ENCODE measurements at regions not wholly inside any gene's neighbourhood (a gene's known extent, or its start where the extent isn't known, plus 50 kb on each side); places are given as distances from the start of the nearest gene placed in this dataset.

DNA sequence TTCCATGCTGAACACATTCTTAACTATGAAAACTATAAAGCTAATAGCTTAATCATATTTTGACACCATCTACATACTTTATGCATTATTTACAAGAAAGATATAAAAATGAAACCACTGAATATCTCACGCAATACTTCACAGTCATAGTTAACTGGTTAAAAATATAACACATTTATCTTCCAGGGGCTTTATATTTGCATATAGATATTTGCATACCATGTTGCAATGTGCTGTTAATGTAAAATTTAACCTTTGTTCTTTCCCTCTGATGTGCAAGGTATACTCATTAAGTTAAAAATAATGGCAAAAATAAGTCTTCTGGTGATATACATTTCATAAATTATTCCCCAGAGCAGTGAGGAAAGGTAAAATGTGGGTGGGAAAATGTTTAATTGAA lies 76.9 kb upstream of the MGMT start:
- Histone ChIP-seq H3K79me2 (no peaks in the 10 kb centered on the region), H3K27me3 (ENCODE audit: control insufficient read depth, insufficient read depth, low read length) (no peaks in the 10 kb centered on the region), H3K9ac (no peak overlapping the region), H3K36me3 (ENCODE audit: control insufficient read depth, insufficient read depth, low read length) (no peaks in the 10 kb centered on the region), H3K4me1 (no peaks in the 10 kb centered on the region), H3K4me2 (ENCODE audit: low read length) (no peak overlapping the region), H2AFZ (no peak overlapping the region), H3K4me3 (ENCODE audit: low read depth, low read length) (no peak overlapping the region), H3K9me3 (ENCODE audit: control insufficient read depth, low read length) (no peaks in the 10 kb centered on the region), H3K27ac (no peak overlapping the region)
- TF ChIP-seq CTCF (IDR thresholded peaks at IDR 0.05): no peak

DNA sequence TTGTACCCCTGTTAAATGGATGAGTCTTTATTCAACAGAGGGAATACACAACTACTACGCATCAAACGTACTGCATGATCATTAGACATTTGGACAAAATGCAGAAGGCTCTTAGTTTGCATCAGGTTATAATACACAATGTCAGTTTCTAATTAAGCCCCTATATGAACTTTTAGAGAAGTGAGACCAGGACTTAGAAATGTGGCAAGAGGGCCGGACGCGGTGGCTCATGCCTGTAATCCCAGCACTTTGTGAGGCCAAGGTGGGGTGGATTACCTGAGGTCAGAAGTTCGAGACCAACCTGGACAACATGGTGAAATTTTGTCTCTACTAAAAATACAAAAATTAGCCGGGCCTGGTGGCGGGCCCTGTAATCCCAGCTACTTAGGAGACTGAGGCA lies 76.3 kb upstream of the MGMT start:
- no peak overlapping the region for H3K4me2 ChIP-seq (ENCODE audit: low read length)
- no peaks in the 10 kb centered on the region for H3K79me2 ChIP-seq
- no peaks in the 10 kb centered on the region for H3K4me1 ChIP-seq
- H3K9me3 ChIP-seq (ENCODE audit: control insufficient read depth, low read length): no peaks in the 10 kb centered on the region
- no peak overlapping the region for H3K4me3 ChIP-seq (ENCODE audit: low read depth, low read length)
- no peak overlapping the region for H2AFZ ChIP-seq
- no peak overlapping the region for H3K27ac ChIP-seq
- H3K36me3 ChIP-seq (ENCODE audit: control insufficient read depth, insufficient read depth, low read length): no peaks in the 10 kb centered on the region
- H3K9ac ChIP-seq: no peak overlapping the region
- no peak for TF ChIP-seq CTCF (IDR thresholded peaks at IDR 0.05)
- no peaks in the 10 kb centered on the region for H3K27me3 ChIP-seq (ENCODE audit: control insufficient read depth, insufficient read depth, low read length)

GRCh38 chr10:129391464-129391863 lies 75.6 kb upstream of the MGMT start:
- Histone ChIP-seq H2AFZ (no peak overlapping the region), H3K4me1 (no peaks in the 10 kb centered on the region), H3K27ac (no peak overlapping the region), H3K36me3 (ENCODE audit: control insufficient read depth, insufficient read depth, low read length) (no peaks in the 10 kb centered on the region), H3K27me3 (ENCODE audit: control insufficient read depth, insufficient read depth, low read length) (no peaks in the 10 kb centered on the region), H3K9me3 (ENCODE audit: control insufficient read depth, low read length) (no peaks in the 10 kb centered on the region), H3K79me2 (no peaks in the 10 kb centered on the region), H3K9ac (no peak overlapping the region), H3K4me2 (ENCODE audit: low read length) (no peak overlapping the region), H3K4me3 (ENCODE audit: low read depth, low read length) (no peak overlapping the region)
- no peak for TF ChIP-seq CTCF (IDR thresholded peaks at IDR 0.05)

- H3K9ac ChIP-seq: no peak overlapping the region
- no peak overlapping the region for H3K27ac ChIP-seq
- no peak for TF ChIP-seq CTCF (IDR thresholded peaks at IDR 0.05)
- H2AFZ ChIP-seq: no peak overlapping the region
- H3K9me3 ChIP-seq (ENCODE audit: control insufficient read depth, low read length): no peaks in the 10 kb centered on the region
- no peak overlapping the region for H3K4me3 ChIP-seq (ENCODE audit: low read depth, low read length)
- H3K27me3 ChIP-seq (ENCODE audit: control insufficient read depth, insufficient read depth, low read length): no peaks in the 10 kb centered on the region
- H3K4me2 ChIP-seq (ENCODE audit: low read length): no peak overlapping the region
- no peaks in the 10 kb centered on the region for H3K36me3 ChIP-seq (ENCODE audit: control insufficient read depth, insufficient read depth, low read length)
- no peaks in the 10 kb centered on the region for H3K79me2 ChIP-seq
- no peaks in the 10 kb centered on the region for H3K4me1 ChIP-seq
Measured at GRCh38 chr10:129392855-129393254, 74.2 kb upstream of the MGMT start.

- Histone ChIP-seq H3K4me2 (ENCODE audit: low read length) (no peak overlapping the region), H3K9me3 (ENCODE audit: control insufficient read depth, low read length) (no peaks in the 10 kb centered on the region), H3K4me1 (no peaks in the 10 kb centered on the region), H3K4me3 (ENCODE audit: low read depth, low read length) (no peak overlapping the region), H3K36me3 (ENCODE audit: control insufficient read depth, insufficient read depth, low read length) (no peaks in the 10 kb centered on the region), H2AFZ (no peak overlapping the region), H3K79me2 (no peaks in the 10 kb centered on the region), H3K27ac (no peak overlapping the region), H3K27me3 (ENCODE audit: control insufficient read depth, insufficient read depth, low read length) (no peaks in the 10 kb centered on the region), H3K9ac (no peak overlapping the region)
- no peak for TF ChIP-seq CTCF (IDR thresholded peaks at IDR 0.05)
Measured at GRCh38 chr10:129393812-129394211, 73.2 kb upstream of the MGMT start.

Data from parathyroid adenoma (tissue), 2 donors.